Tibial nerve (tissue), 3 donors: ENCODE measurements at regions not wholly inside any gene's neighbourhood (a gene's known extent, or its start where the extent isn't known, plus 50 kb on each side); places are given as distances from the start of the nearest gene placed in this dataset.

Experiments used
- CTCF ChIP-seq, 5 experiments: fragments of 200-600 bp in 3 of 5; fragments of 450-650 bp in 2 of 5; sonication (generic) in 3 of 5; IDR thresholded peaks; one replicate each; pipeline ENCODE4 v1.5.1; 2016 to 2019; ENCODE audit warnings: antibody characterized with exemption in 5 of 5, mild to moderate bottlenecking in 3 of 5, moderate library complexity in 2 of 5
- POLR2A ChIP-seq, 2 donors: fragments of 450-650 bp; IDR thresholded peaks; one replicate each; pipeline ENCODE4 v1.6.1; 2017; ENCODE audit warnings: antibody characterized with exemption in 2 of 2, mild to moderate bottlenecking in 2 of 2, moderate library complexity in 2 of 2

DNA sequence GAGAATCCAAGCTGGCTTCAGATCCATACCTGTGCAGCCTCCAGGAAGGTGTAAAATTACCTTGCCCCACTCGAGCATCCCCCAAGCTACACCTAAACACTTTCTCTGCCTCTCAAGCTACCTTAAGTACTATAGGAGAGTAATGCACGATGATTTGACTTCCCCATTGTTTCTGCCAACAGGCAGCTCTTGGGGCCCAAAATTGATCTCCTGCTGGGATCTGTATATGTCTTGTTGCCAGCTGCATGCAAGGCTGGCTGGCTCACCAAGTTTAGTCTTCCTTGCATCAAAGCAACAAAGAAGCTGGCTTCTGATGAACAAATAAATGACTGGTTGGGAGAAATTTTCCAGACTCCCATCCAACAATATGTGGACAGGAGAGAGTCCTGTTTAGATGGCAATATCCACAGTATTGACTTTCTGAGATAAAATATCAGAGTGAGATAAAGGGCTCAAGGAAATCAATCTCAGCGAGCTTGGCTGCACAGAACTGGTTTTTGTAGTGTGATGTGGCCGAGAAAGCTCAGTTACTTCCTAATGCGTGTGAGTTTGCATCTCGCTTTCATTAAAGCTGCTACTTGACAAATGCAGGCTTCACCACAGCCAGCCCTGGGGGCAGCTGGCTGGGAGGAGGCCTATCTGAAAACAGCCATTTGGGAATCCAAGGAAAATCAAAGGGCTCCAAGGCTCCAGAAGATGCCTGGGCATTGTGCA, 140.7 kb downstream of the MINAR1 start:
- TF ChIP-seq CTCF (IDR thresholded peaks at IDR 0.05) (no peak), POLR2A (IDR thresholded peaks at IDR 0.05) (no peak)
